GM03348 (cell line): ENCODE measurements at regions not wholly inside any gene's neighbourhood (a gene's known extent, or its start where the extent isn't known, plus 50 kb on each side); places are given as distances from the start of the nearest gene placed in this dataset.
A peak's percentile ranks its signal among the peaks of the same experiment; 100 is the strongest.

Source experiments
- DNase-seq: peaks from one replicate; pipeline ENCODE4 v3.0.0; 2012; ENCODE audit warnings: low spot score

GRCh38 chr15:60057554-60057953 is 53.4 kb downstream of the FOXB1 start:
- DNase-seq, result no peak

GRCh38 chr15:60059186-60059585 is 55.1 kb downstream of the FOXB1 start:
- no peak for DNase-seq

GRCh38 chr15:60061758-60062157 is 57.6 kb downstream of the FOXB1 start:
- DNase-seq, result no peak

- DNase-seq, result no peak
Observed at GRCh38 chr15:60062826-60063225, 58.7 kb downstream of the FOXB1 start.

GRCh38 chr15:60065951-60066350 is 61.8 kb downstream of the FOXB1 start:
- no peak for DNase-seq

- no peak for DNase-seq
Observed at GRCh38 chr15:60070838-60071493, 66.9 kb downstream of the FOXB1 start.

- DNase-seq, result no peak
Observed at GRCh38 chr15:60072826-60073465, 68.8 kb downstream of the FOXB1 start.

- no peak for DNase-seq
Observed at GRCh38 chr15:60073466-60073840, 69.3 kb downstream of the FOXB1 start.

GRCh38 chr15:60074181-60074885 is 70.2 kb downstream of the FOXB1 start:
- DNase-seq, result no peak

- no peak for DNase-seq
Observed at GRCh38 chr15:60076045-60076444, 71.9 kb downstream of the FOXB1 start.

GRCh38 chr15:60076582-60077276 is 72.6 kb downstream of the FOXB1 start:
- no peak for DNase-seq

- DNase-seq, result no peak
Observed at GRCh38 chr15:60077581-60078359, 73.7 kb downstream of the FOXB1 start.

- no peak for DNase-seq
Observed at GRCh38 chr15:60079210-60079609, 75.1 kb downstream of the FOXB1 start.

GRCh38 chr15:60081976-60082375 is 77.9 kb downstream of the FOXB1 start:
- DNase-seq, result no peak

GRCh38 chr15:60083318-60083717 is 79.2 kb downstream of the FOXB1 start:
- DNase-seq, result no peak

- no peak for DNase-seq
Observed at GRCh38 chr15:60086681-60087429, 82.7 kb downstream of the FOXB1 start.

GRCh38 chr15:60087561-60087960 is 83.5 kb downstream of the FOXB1 start:
- DNase-seq, result no peak

- DNase-seq, result no peak
Observed at GRCh38 chr15:60090747-60091146, 86.6 kb downstream of the FOXB1 start.

GRCh38 chr15:60091157-60091556 is 87.0 kb downstream of the FOXB1 start:
- DNase-seq, result peak; percentile 73

- DNase-seq, result no peak
Observed at GRCh38 chr15:60091911-60092310, 87.8 kb downstream of the FOXB1 start.
